ENCODE measurements at regions not wholly inside any gene's neighbourhood (a gene's known extent, or its start where the extent isn't known, plus 50 kb on each side); places are given as distances from the start of the nearest gene placed in this dataset.

GRCh38 chr7:131244259-131244852 lies 83.3 kb upstream of the MKLN1 start:
- DNase-seq (ENCODE audit: low read depth, low spot score) = peak; percentile 38

DNA sequence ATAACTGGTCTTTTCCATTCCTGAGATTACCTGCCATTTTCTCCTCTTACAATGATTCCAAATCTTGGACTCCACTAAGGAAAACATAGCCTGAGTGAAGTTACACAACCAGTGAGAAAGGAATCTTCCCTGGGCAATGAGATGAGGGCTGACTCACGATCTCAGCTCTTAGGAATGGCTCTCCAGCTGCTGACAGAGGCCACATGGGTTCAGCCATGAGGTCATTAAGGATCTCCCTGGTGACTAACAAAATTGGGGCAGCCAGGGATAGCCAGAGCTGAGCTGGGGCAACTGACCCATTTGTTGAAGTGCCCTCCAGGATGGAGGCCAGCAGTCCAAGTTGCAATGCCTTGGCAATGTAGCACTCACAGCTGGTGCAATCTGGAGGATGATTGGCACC lies 78.7 kb upstream of the MKLN1 start:
- DNase-seq (ENCODE audit: low read depth, low spot score) = no peak

DNA sequence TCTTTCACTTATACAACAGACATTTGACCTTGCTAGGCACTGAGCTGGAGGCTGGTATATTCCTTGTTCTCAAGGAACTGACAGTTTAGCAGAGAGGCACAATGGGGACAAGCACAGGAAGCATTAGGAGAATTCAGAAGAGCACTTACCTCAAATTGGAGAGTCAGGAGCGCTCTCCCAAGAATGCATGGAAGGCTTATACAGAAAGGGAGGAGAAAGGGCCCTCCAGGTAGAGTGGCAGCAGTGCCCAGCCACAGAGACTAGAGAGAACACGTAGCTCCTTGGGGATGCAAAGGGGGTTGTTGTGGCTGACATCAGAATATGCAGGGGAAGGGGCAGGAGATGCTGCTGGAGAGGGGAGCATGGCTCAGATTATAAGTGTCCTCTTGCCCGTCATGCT lies 78.2 kb upstream of the MKLN1 start:
- DNase-seq (ENCODE audit: low read depth, low spot score) = no peak

GRCh38 chr7:131250331-131250730 lies 77.3 kb upstream of the MKLN1 start:
- no peak for DNase-seq (ENCODE audit: low read depth, low spot score)

DNA sequence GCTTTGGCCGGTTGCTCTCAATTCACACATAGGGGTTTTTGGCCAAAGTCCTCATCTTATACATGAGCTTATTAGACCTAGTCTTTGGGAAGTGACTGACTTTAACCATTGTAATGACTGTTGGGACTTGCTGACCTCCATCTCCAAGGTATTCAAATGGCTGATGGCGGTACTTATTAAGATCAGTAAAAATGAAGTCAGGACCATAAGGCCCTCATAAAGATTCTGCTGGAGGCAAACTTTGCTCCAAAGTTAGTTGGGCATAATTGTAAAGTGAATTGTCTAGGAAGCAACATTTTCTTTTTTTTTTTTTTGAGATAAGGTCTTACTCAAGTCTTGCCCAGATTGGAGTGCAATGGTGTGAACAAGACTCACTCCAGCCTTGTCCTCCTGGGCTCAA lies 76.3 kb upstream of the MKLN1 start:
- DNase-seq (ENCODE audit: low read depth, low spot score) = no peak

DNA sequence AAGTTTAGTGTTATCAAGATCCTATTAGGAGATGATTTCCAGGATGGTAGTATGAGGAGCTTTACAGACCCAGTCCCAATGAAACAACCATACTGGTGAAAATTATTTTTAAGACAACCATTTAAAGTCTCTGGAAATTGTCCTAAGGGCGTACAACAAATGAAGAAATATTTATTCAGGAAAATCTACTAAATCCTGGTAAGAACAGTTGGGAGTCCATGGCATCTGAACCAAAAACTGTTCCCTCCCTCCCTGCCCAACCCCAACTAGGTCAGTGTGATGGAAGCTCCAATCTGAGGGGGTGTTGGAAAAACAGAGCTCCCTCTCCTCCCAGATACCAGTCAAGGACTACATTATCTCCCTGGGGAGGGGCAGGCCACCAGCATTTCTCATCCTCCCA lies 74.7 kb upstream of the MKLN1 start:
- DNase-seq (ENCODE audit: low read depth, low spot score) = no peak

GRCh38 chr7:131254211-131254610 lies 73.5 kb upstream of the MKLN1 start:
- DNase-seq (ENCODE audit: low read depth, low spot score) = no peak

GRCh38 chr7:131255242-131255641 lies 72.4 kb upstream of the MKLN1 start:
- DNase-seq (ENCODE audit: low read depth, low spot score) = no peak

DNA sequence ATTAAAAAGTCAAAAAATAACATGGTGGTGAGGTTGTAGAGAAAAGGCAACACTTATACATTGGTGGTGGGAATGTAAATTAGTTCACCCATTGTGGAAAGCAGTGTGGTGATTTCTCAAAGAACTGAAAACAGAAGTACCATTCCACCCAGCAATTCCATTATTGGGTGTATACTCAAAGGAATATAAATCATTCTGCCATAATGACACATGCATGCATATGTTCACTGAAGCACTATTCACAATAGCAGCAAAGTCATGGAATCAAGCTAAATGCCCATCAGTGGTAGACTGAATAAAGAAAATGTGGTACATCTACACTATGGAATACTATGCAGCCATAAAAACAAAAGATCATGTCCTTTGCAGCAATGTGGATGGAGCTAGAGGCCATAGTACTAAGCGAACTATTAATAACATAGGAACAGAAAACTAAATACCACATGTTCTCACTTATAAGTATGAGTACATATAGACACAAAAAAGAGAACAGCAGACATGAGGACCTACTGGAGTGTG lies 66.1 kb upstream of the MKLN1 start:
- DNase-seq (ENCODE audit: low read depth, low spot score) = no peak

- no peak for DNase-seq (ENCODE audit: low read depth, low spot score)
Observed at GRCh38 chr7:131265227-131265626, 62.4 kb upstream of the MKLN1 start.

GRCh38 chr7:131267631-131268030 lies 60.0 kb upstream of the MKLN1 start:
- no peak for DNase-seq (ENCODE audit: low read depth, low spot score)

DNA sequence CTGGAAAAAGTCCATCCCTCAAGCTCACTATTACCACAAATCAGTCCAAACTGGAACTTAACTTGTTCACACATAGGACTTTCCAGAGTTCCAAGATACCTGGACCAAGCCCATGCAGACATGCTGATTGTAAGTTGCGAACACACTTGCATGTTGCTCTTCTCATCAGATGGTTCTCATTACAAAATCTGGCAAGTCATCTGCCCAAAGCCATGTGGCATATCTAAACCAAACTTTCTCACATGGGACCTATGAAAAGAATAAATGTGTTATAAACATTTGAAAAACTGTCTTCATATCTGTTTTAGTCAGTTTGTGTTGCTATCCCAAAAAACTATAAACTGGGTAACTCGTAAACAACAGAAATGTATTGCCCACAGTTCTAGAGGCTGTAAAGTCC lies 58.8 kb upstream of the MKLN1 start:
- DNase-seq (ENCODE audit: low read depth, low spot score) = no peak

DNA sequence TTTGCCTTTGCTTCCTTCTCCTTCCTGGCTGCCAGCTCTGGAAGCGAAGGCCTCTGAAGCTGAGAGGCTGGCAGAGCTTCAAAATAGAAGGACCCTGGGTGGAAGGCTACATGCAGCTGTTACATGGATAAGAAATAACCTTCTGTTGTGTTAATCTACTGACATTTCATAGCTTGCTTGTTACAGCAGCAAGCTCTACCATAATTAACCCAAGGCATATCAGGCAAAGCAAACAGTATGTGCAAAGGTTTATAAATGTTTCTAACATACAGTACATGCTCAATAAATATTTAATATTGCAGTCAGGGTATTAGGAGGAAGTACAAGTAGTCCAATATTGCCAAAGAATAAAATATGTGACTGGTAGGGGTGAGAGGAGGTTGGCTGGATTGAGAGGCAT lies 55.6 kb upstream of the MKLN1 start:
- no peak for DNase-seq (ENCODE audit: low read depth, low spot score)

DNA sequence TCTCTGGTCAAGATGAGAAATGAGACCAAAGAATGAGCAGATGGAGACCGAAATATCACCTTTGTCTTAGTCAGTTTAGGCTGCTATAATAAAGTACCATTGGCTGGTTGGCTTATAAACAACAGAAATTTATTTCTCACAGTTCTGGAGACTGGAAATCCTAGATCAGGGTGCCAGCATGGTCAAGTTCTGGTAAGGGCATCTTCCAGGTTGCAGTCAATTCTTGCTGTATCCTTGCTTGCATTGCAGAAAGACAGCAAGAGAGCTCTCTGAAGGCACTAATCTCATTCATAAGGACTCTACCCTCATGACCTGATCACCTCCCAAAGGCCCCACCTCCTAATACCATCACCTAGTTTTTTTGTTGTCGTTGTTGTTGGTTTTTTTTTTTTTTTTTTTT lies 52.7 kb upstream of the MKLN1 start:
- no peak for DNase-seq (ENCODE audit: low read depth, low spot score)

GRCh38 chr7:131276190-131276589 lies 51.5 kb upstream of the MKLN1 start:
- DNase-seq (ENCODE audit: low read depth, low spot score) = no peak

GRCh38 chr7:131276748-131277147 lies 50.9 kb upstream of the MKLN1 start:
- no peak for DNase-seq (ENCODE audit: low read depth, low spot score)

Measured in iPS DF 19.7 (cell line).